Tibial artery (tissue), 4 donors: ENCODE measurements at regions not wholly inside any gene's neighbourhood (a gene's known extent, or its start where the extent isn't known, plus 50 kb on each side); places are given as distances from the start of the nearest gene placed in this dataset.
"Not testable (repeated sequence)": the region's sequence is repeated elsewhere in the genome, so short reads cannot be mapped to it uniquely, and the experiment has no call there.

Experiments
- DNase-seq, 2 donors: peaks; one replicate each; pipeline ENCODE4 v3.0.0-alpha.2; 2019
- H3K27ac ChIP-seq, 2 donors: fragments of 200-600 bp; sonication (generic) in 1 of 2; 1 replicate in 1 of 2; 2 replicates in 1 of 2; pipeline ENCODE4 v1.5.1; 2018 to 2019; ENCODE audit warnings: mild to moderate bottlenecking in 1 of 2
- H3K27me3 ChIP-seq, 2 donors: fragments of 200-600 bp; sonication (generic) in 1 of 2; one replicate each; pipeline versions ENCODE4 v1.5.1 to v1.6.0; 2016 to 2019
- H3K36me3 ChIP-seq, 3 donors: fragments of 200-600 bp; sonication (generic) in 2 of 3; one replicate each; pipeline ENCODE4 v1.5.1; 2016 to 2019; ENCODE audit warnings: mild to moderate bottlenecking in 2 of 3
- H3K4me1 ChIP-seq, 4 donors: fragments of 200-600 bp; sonication (generic) in 2 of 4; 1 replicate in 3 of 4; 2 replicates in 1 of 4; pipeline ENCODE4 v1.5.1; 2016 to 2019
- H3K4me3 ChIP-seq, 2 donors: fragments of 200-600 bp; sonication (generic) in 1 of 2; 1 replicate in 1 of 2; 2 replicates in 1 of 2; pipeline ENCODE4 v1.5.1; 2018 to 2019; ENCODE audit warnings: mild to moderate bottlenecking in 2 of 2
- H3K9me3 ChIP-seq, 3 donors: fragments of 200-600 bp; sonication (generic) in 1 of 3; one replicate each; pipeline ENCODE4 v1.5.1; 2016 to 2019
- intact Hi-C: fragments of 100-400 bp; cut with DNase I; formaldehyde crosslinking; loops from one replicate; pipeline ENCODE4 v1.15.0; 2023; ENCODE audit warnings: low total_unique reads
- TF ChIP-seq, protein P1 (sequence below), 2 experiments: fragments of 200-600 bp in 1 of 2; fragments of 450-650 bp in 1 of 2; IDR thresholded peaks; one replicate each; pipeline ENCODE4 v1.5.1; 2017 to 2019; ENCODE audit warnings: antibody characterized with exemption in 2 of 2, mild to moderate bottlenecking in 1 of 2, moderate library complexity in 1 of 2

DNA sequence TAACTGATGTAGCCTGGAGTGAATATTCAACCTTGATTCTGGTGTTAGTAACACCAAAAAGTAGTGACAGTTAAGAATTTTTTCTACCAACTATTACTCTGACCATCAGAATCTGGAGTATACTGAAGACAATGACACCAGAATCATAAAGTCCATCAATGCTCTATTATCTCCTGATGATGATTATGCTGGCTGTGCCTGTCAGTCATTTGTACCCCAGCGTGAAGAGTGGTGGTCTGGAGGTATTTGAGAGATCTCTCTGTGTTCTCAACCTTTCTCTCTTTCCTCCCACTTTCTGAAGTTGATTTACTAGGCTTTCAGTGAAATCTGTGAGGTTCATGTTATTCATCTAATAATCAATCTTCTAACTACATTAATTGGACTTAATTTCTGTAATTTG, 615.4 kb downstream of the SLC16A7 start:
- no peak overlapping the region for H3K27ac ChIP-seq
- no peaks in the 10 kb centered on the region for H3K27me3 ChIP-seq
- H3K4me1 ChIP-seq, result no peaks in the 10 kb centered on the region
- H3K4me3 ChIP-seq, result no peak overlapping the region
- TF ChIP-seq, protein P1, sequence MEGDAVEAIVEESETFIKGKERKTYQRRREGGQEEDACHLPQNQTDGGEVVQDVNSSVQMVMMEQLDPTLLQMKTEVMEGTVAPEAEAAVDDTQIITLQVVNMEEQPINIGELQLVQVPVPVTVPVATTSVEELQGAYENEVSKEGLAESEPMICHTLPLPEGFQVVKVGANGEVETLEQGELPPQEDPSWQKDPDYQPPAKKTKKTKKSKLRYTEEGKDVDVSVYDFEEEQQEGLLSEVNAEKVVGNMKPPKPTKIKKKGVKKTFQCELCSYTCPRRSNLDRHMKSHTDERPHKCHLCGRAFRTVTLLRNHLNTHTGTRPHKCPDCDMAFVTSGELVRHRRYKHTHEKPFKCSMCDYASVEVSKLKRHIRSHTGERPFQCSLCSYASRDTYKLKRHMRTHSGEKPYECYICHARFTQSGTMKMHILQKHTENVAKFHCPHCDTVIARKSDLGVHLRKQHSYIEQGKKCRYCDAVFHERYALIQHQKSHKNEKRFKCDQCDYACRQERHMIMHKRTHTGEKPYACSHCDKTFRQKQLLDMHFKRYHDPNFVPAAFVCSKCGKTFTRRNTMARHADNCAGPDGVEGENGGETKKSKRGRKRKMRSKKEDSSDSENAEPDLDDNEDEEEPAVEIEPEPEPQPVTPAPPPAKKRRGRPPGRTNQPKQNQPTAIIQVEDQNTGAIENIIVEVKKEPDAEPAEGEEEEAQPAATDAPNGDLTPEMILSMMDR (IDR thresholded peaks at IDR 0.05), result no peak
- no peaks in the 10 kb centered on the region for H3K36me3 ChIP-seq
- intact Hi-C loops, result no loop called here
- no peak for DNase-seq
- no peaks in the 10 kb centered on the region for H3K9me3 ChIP-seq

DNA sequence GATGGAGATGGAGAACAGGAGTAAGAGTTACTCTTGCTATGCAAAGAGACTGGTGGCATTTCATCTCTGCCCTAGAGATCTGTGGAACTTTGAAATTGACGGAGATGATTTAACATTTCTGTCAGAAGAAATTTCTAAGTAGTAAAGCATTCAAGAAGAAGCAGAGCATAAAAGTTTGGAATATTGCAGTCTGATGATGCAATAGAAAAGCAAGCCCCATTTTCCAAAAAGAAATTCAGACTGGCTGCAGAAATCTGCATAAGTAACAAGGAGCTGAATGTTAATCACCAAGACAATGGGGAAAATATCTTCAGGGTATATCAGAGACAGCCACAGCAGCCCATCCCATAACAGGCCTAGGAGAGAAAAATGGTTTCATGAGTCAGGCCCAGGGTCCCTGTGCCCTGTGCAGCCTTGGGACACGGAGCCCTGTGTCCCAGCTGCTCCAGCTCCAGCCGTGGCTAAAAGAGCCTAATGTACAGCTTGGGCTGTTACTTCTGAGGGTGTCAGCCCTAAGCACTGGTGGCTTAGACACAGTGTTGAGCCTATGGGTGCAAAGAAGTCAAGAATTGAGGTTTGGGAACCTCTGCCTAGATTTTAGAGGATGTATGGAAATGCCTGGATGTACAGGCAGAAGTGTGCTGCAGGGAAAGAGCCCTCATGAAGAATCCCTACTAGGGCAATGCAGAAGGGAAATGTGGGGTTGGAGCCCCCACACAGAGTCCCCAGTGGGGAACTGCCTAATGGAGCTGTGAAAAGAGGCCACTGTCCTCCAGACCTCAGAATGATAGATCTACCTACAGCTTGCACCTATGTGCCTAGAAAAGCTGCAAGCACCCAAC, 616.6 kb downstream of the SLC16A7 start:
- no peaks in the 10 kb centered on the region for H3K27me3 ChIP-seq
- H3K36me3 ChIP-seq, result no peaks in the 10 kb centered on the region
- no peaks in the 10 kb centered on the region for H3K4me1 ChIP-seq
- no peak overlapping the region for H3K4me3 ChIP-seq
- no peaks in the 10 kb centered on the region for H3K9me3 ChIP-seq
- TF ChIP-seq, protein P1 (IDR thresholded peaks at IDR 0.05), result no peak
- no peak overlapping the region for H3K27ac ChIP-seq
- intact Hi-C loops, result no loop called here
- DNase-seq, result no peak

DNA sequence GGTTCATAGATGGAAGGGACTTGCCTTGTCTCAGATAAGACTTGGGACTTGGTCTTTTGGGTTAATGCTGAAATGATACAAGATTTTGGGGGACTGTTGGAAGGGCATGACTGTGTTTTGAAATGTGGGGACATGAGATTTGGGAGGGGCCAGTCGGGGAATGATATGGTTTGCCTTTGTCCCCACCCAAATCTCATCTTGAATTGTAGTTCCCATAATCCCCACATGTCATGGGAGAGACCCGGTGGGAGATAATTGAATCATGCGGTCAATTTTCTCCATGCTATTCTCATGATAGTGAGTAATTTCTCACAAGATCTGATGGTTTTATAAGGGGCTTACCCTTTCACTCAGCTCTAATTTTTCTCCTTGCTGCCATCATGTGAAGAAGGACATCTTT, 617.4 kb downstream of the SLC16A7 start:
- H3K27ac ChIP-seq, H3K36me3 ChIP-seq, H3K9me3 ChIP-seq, intact Hi-C loops, H3K4me1 ChIP-seq, DNase-seq, H3K27me3 ChIP-seq, H3K4me3 ChIP-seq: not testable (repeated sequence)

DNA sequence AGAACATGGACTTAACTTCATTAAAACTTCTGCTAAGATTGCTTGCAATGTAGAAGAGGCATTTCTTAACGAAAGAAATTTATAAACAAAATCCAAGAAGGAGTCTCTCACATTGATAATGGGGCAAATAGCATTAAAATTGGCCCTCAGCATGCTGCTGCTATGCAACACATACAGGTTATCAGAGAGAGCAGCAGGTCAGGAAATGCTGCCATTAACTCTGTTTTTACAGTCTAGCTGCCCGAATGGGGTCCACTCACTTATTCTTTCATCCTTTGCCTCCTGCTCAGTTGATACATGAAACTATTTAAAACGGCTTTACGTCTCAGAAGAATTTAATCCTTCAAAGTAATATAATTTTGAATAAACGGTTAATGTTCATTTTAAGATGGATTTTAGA, 620.4 kb downstream of the SLC16A7 start:
- TF ChIP-seq, protein P1 (IDR thresholded peaks at IDR 0.05), result no peak
- intact Hi-C loops, result no loop called here

DNA sequence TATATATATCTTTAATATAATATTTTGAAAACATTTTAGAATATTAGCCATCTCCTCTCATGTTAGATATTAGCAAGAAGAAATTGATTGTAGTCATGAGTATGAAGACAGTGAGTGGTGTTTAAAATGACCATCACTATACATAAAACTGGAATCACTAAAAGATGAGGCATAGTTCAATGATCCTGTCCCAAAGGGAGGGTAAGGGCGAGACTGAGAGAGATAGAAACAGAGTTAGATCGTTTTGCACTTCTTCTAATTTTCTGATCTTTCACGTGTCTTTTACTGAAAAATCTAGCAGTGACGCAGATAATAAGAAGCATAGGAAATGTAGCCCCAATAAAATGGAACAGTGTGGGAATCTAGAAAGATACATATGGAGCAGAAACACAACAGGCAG, 627.4 kb downstream of the SLC16A7 start:
- Histone ChIP-seq H3K27me3 (no peaks in the 10 kb centered on the region), H3K9me3 (no peaks in the 10 kb centered on the region), H3K4me1 (no peaks in the 10 kb centered on the region), H3K36me3 (no peaks in the 10 kb centered on the region), H3K4me3 (no peak overlapping the region), H3K27ac (no peak overlapping the region)
- intact Hi-C loops, result no loop called here
- TF ChIP-seq, protein P1 (IDR thresholded peaks at IDR 0.05), result no peak
- DNase-seq, result no peak

More for the DNA sequence above, 620.4 kb downstream of the SLC16A7 start:
- Histone ChIP-seq H3K27me3 (no peaks in the 10 kb centered on the region), H3K9me3 (no peaks in the 10 kb centered on the region), H3K4me3 (no peak overlapping the region), H3K27ac (no peak overlapping the region), H3K4me1 (no peaks in the 10 kb centered on the region), H3K36me3 (no peaks in the 10 kb centered on the region)
- no peak for DNase-seq

DNA sequence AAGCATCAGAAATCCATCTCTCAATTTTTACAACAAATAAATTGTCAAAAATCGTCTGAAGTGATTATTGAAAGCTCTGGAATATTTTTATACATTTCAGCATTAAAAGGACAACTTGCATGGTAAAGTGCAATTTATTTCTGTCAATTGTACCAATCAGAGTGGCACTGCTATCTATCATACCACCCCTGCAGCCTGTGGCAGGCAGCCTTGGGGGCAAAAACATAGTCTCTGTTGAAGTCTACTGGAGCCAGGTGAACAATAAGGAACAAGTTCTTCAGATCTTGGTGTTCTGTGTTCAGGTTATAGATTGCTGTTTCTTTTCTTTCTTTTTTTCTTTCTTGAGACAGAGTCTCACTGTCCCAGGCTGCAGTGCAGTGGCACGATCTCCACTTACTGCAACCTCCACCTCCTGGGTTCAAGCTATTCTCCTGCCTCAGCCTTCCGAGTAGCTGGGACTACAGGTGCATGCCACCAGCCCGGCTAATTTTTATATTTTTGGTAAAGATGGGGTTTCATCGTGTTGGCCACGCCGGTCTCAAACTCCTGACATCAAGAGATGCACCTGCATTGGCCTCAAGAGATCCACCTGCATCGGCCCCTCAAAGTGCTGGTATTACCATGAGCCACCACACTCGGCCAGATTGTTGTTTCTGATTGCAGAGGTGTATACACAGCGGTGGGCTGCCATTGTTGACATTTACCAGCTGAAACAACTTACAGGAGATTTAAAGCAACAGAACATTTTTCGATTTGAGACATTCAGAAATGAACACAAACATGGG, 629.6 kb downstream of the SLC16A7 start:
- intact Hi-C loops, result no loop called here
- Histone ChIP-seq H3K9me3 (no peaks in the 10 kb centered on the region), H3K36me3 (no peaks in the 10 kb centered on the region), H3K4me3 (no peak overlapping the region), H3K27me3 (no peaks in the 10 kb centered on the region), H3K4me1 (no peaks in the 10 kb centered on the region), H3K27ac (no peak overlapping the region)
- DNase-seq, result no peak
- TF ChIP-seq, protein P1 (IDR thresholded peaks at IDR 0.05), result no peak
